ENCODE measurements at regions not wholly inside any gene's neighbourhood (a gene's known extent, or its start where the extent isn't known, plus 50 kb on each side); places are given as distances from the start of the nearest gene placed in this dataset.
A peak's percentile ranks its signal among the peaks of the same experiment; 100 is the strongest.

GRCh38 chr18:24941174-24941951, 410.6 kb downstream of the ZNF521 start:
- no peak overlapping the region for H3K4me3 ChIP-seq (ENCODE audit: low read depth, low read length)
- DNase-seq (ENCODE audit: low read depth), result peak; percentile 62
- no peak for TF ChIP-seq CTCF (IDR thresholded peaks at IDR 0.05; ENCODE audit: insufficient read depth, low read depth, low read length)

GRCh38 chr18:24942144-24942543, 409.8 kb downstream of the ZNF521 start:
- no peak overlapping the region for H3K4me3 ChIP-seq (ENCODE audit: low read depth, low read length)
- no peak for TF ChIP-seq CTCF (IDR thresholded peaks at IDR 0.05; ENCODE audit: insufficient read depth, low read depth, low read length)
- no peak for DNase-seq (ENCODE audit: low read depth)

GRCh38 chr18:24947521-24948305, 404.3 kb downstream of the ZNF521 start:
- TF ChIP-seq CTCF (IDR thresholded peaks at IDR 0.05; ENCODE audit: insufficient read depth, low read depth, low read length), result no peak
- DNase-seq (ENCODE audit: low read depth), result peak; percentile 20
- no peak overlapping the region for H3K4me3 ChIP-seq (ENCODE audit: low read depth, low read length)

- no peak for DNase-seq (ENCODE audit: low read depth)
- TF ChIP-seq CTCF (IDR thresholded peaks at IDR 0.05; ENCODE audit: insufficient read depth, low read depth, low read length), result no peak
- no peak overlapping the region for H3K4me3 ChIP-seq (ENCODE audit: low read depth, low read length)
These were observed 402.1 kb downstream of the ZNF521 start for GRCh38 chr18:24949908-24950307.

- H3K4me3 ChIP-seq (ENCODE audit: low read depth, low read length), result no peak overlapping the region
- DNase-seq (ENCODE audit: low read depth), result no peak
- TF ChIP-seq CTCF (IDR thresholded peaks at IDR 0.05; ENCODE audit: insufficient read depth, low read depth, low read length), result no peak
These were observed 397.6 kb downstream of the ZNF521 start for GRCh38 chr18:24954341-24954740.

GRCh38 chr18:24958001-24958400, 394.0 kb downstream of the ZNF521 start:
- no peak for DNase-seq (ENCODE audit: low read depth)
- no peak for TF ChIP-seq CTCF (IDR thresholded peaks at IDR 0.05; ENCODE audit: insufficient read depth, low read depth, low read length)
- no peak overlapping the region for H3K4me3 ChIP-seq (ENCODE audit: low read depth, low read length)

Data from fibroblast of villous mesenchyme (primary cell).